SK-N-SH (cell line): ENCODE measurements at regions not wholly inside any gene's neighbourhood (a gene's known extent, or its start where the extent isn't known, plus 50 kb on each side); places are given as distances from the start of the nearest gene placed in this dataset.

Source experiments
- CTCF ChIA-PET: fragments of 300-600, 350-600 bp; formaldehyde crosslinking; extraction: SDS; loops from one replicate; lab custom pipeline; 2021; lab: Yijun Ruan, JAX
- POLR2A ChIA-PET: fragments of 350-600 bp; sonication (Branson Sonifier 250); formaldehyde crosslinking; extraction: SDS; loops from one replicate; lab custom pipeline; 2020; ENCODE audit warnings: antibody characterized with exemption, inconsistent platforms; lab: Yijun Ruan, JAX
- DNase-seq: peaks from one replicate; pipeline ENCODE4 v3.0.0; 2012
- H2AFZ ChIP-seq: fragments of 200-600 bp; sonication (generic); 2 replicates; pipeline ENCODE4 v1.8.1; 2016; ENCODE audit warnings: antibody characterized with exemption, mild to moderate bottlenecking, low read depth
- H3F3A ChIP-seq: fragments of 200-600 bp; sonication (generic); replicated peaks from 2 replicates; pipeline ENCODE3; 2016; ENCODE audit warnings: antibody characterized with exemption, mild to moderate bottlenecking; ENCODE audit not compliant: insufficient read depth
- H3K27ac ChIP-seq, 2 experiments: fragments of 200-500 bp in 1 of 2; fragments of 200-600 bp in 1 of 2; sonication (Bioruptor generic) in 1 of 2; sonication (generic), shearing (Covaris generic) in 1 of 2; 2 replicates each; pipeline versions ENCODE4 v1.5.1 to v1.6.1; 2014 to 2016; ENCODE audit warnings: low read depth in 2 of 2, inconsistent platforms in 1 of 2, low read length in 1 of 2, mild to moderate bottlenecking in 1 of 2, mixed read lengths in 1 of 2
- H3K27me3 ChIP-seq: fragments of 200-600 bp; sonication (generic), shearing (Covaris generic); 2 replicates; pipeline ENCODE4 v1.6.1; 2016; ENCODE audit warnings: mixed run types; ENCODE audit not compliant: insufficient read depth
- H3K36me3 ChIP-seq, 2 experiments: fragments of 200-500 bp in 1 of 2; fragments of 200-600 bp in 1 of 2; sonication (Bioruptor generic) in 1 of 2; sonication (generic) in 1 of 2; replicated peaks in 1 of 2; 2 replicates each; pipeline versions ENCODE3 to v1.5.1; 2014 to 2016; ENCODE audit warnings: low read length in 1 of 2, mild to moderate bottlenecking in 1 of 2; ENCODE audit not compliant: insufficient read depth in 2 of 2, control insufficient read depth in 1 of 2
- H3K4me1 ChIP-seq, 2 experiments: fragments of 200-500 bp in 1 of 2; fragments of 200-600 bp in 1 of 2; sonication (Bioruptor generic) in 1 of 2; sonication (generic), shearing (Covaris generic) in 1 of 2; 2 replicates each; pipeline versions ENCODE4 v1.5.1 to v1.6.1; 2014 to 2016; ENCODE audit warnings: low read depth in 1 of 2, low read length in 1 of 2, mixed run types in 1 of 2; ENCODE audit not compliant: insufficient read depth in 2 of 2, control insufficient read depth in 1 of 2
- H3K4me2 ChIP-seq: fragments of 200-600 bp; sonication (generic), shearing (Covaris generic); 2 replicates; pipeline ENCODE4 v1.6.1; 2017; ENCODE audit warnings: mixed run types
- H3K4me3 ChIP-seq, 2 experiments: fragments of 200-500 bp in 1 of 2; fragments of 200-600 bp in 1 of 2; sonication (Bioruptor generic) in 1 of 2; sonication (generic), shearing (Covaris generic) in 1 of 2; 2 replicates each; pipeline versions ENCODE4 v1.5.1 to v1.8.1; 2014 to 2016; ENCODE audit warnings: low read depth in 2 of 2, inconsistent platforms in 1 of 2, low read length in 1 of 2, mild to moderate bottlenecking in 1 of 2, mixed read lengths in 1 of 2, moderate library complexity in 1 of 2
- H3K79me2 ChIP-seq: fragments of 200-600 bp; sonication (generic); 2 replicates; pipeline ENCODE4 v1.8.1; 2017; ENCODE audit warnings: mild to moderate bottlenecking; ENCODE audit not compliant: insufficient read depth
- H3K9ac ChIP-seq: fragments of 200-600 bp; sonication (generic); 2 replicates; pipeline ENCODE4 v1.6.1; 2017; ENCODE audit warnings: mixed run types
- H3K9me2 ChIP-seq: fragments of 200-600 bp; sonication (generic); 2 replicates; pipeline ENCODE4 v1.6.1; 2017; ENCODE audit warnings: mixed run types
- H3K9me3 ChIP-seq: fragments of 200-600 bp; sonication (generic); 2 replicates; pipeline ENCODE4 v1.6.1; 2017; ENCODE audit warnings: mixed run types, mild to moderate bottlenecking, moderate library complexity
- H4K20me1 ChIP-seq: fragments of 200-600 bp; sonication (generic); 2 replicates; pipeline ENCODE4 v1.6.1; 2017; ENCODE audit warnings: mild to moderate bottlenecking, mixed run types; ENCODE audit not compliant: insufficient read depth
- CHD2 ChIP-seq: fragments of 150-350 bp; IDR thresholded peaks from 2 replicates; pipeline ENCODE4 v1.6.1; 2018; ENCODE audit warnings: low read length; ENCODE audit not compliant: partially characterized antibody
- EP300 ChIP-seq, 2 experiments: IDR thresholded peaks; 2 replicates each; pipeline versions ENCODE4 v1.4.0 to v1.6.1; 2012; ENCODE audit warnings: borderline replicate concordance in 1 of 2, low read depth in 1 of 2, low read length in 1 of 2
- GATA2 ChIP-seq: sonication (generic); formaldehyde crosslinking; IDR thresholded peaks from 2 replicates; pipeline ENCODE4 v1.5.0; 2020; ENCODE audit warnings: mild to moderate bottlenecking, missing genetic modification reagents
- JUND ChIP-seq: IDR thresholded peaks from 2 replicates; pipeline ENCODE4 v1.4.0; 2012
- MAX ChIP-seq: IDR thresholded peaks from 2 replicates; pipeline ENCODE4 v1.4.0; 2012; ENCODE audit warnings: low read depth
- MXI1 ChIP-seq: IDR thresholded peaks from 2 replicates; pipeline ENCODE4 v1.6.1; 2012; ENCODE audit warnings: mild to moderate bottlenecking, low read depth, low read length, improper control_type of control experiment
- NRF1 ChIP-seq: IDR thresholded peaks from 2 replicates; pipeline ENCODE4 v1.6.1; 2012; ENCODE audit warnings: low read depth, mild to moderate bottlenecking, low read length
- PBX3 ChIP-seq: IDR thresholded peaks from 2 replicates; pipeline ENCODE4; 2012
- RXRA ChIP-seq: IDR thresholded peaks from 2 replicates; pipeline ENCODE4 v1.4.0; 2012; ENCODE audit warnings: low read depth, mild to moderate bottlenecking, borderline replicate concordance
- SIN3A ChIP-seq: IDR thresholded peaks from 2 replicates; pipeline ENCODE4 v1.6.1; 2012; ENCODE audit warnings: low read depth, mild to moderate bottlenecking, low read length, moderate library complexity, borderline replicate concordance
- TCF12 ChIP-seq: IDR thresholded peaks from 2 replicates; pipeline ENCODE4 v1.4.0; 2012
- USF1 ChIP-seq: IDR thresholded peaks from 2 replicates; pipeline ENCODE4 v1.4.0; 2012; ENCODE audit warnings: low read depth, borderline replicate concordance
- USF2 ChIP-seq: fragments of 150-350 bp; IDR thresholded peaks from 2 replicates; pipeline ENCODE4 v1.6.1; 2017; ENCODE audit warnings: antibody characterized with exemption, low read length, low read depth, borderline replicate concordance
- YY1 ChIP-seq: IDR thresholded peaks from 2 replicates; pipeline ENCODE4 v1.4.0; 2012; ENCODE audit warnings: low read depth, mild to moderate bottlenecking
- WGBS: methylation state at CpG from one replicate; pipeline ENCODE4 v1.1.6; 2017; ENCODE audit warnings: low lambda C conversion rate; 5-methylcytosine and 5-hydroxymethylcytosine counted together
- TF ChIP-seq, protein P1 (sequence below): fragments of 200-600 bp; sonication (generic); IDR thresholded peaks from 2 replicates; pipeline ENCODE4 v1.6.1; 2017; ENCODE audit warnings: antibody characterized with exemption, mild to moderate bottlenecking, moderate library complexity
- TF ChIP-seq, protein P2 (sequence below): IDR thresholded peaks from 2 replicates; pipeline ENCODE4 v1.4.0; 2012; ENCODE audit warnings: low read depth, borderline replicate concordance

GRCh38 chr6:138659998-138660397 lies 113.6 kb upstream of the CCDC28A start:
- H3K4me2 ChIP-seq: no peak overlapping the region
- no peak for DNase-seq
- H3K4me1 ChIP-seq: no peaks in the 10 kb centered on the region
- ChIA-PET CTCF (no interaction called here), POLR2A (no interaction called here)
- H3F3A ChIP-seq: no peaks in the 10 kb centered on the region
- no peak overlapping the region for H3K9ac ChIP-seq
- WGBS: 12% methylated on average over 2 of the region's 2 CpGs
- no peak overlapping the region for H3K27ac ChIP-seq
- H3K36me3 ChIP-seq: no peaks in the 10 kb centered on the region
- peaks cover 17% of the 10 kb centered on the region for H3K27me3 ChIP-seq
- no peaks in the 10 kb centered on the region for H3K9me3 ChIP-seq
- no peak for TF ChIP-seq PBX3
- no peak for TF ChIP-seq GATA2 (CRISPR knock-in tag)
- no peak for TF ChIP-seq USF2
- TF ChIP-seq MAX: no peak
- TF ChIP-seq, protein P1, sequence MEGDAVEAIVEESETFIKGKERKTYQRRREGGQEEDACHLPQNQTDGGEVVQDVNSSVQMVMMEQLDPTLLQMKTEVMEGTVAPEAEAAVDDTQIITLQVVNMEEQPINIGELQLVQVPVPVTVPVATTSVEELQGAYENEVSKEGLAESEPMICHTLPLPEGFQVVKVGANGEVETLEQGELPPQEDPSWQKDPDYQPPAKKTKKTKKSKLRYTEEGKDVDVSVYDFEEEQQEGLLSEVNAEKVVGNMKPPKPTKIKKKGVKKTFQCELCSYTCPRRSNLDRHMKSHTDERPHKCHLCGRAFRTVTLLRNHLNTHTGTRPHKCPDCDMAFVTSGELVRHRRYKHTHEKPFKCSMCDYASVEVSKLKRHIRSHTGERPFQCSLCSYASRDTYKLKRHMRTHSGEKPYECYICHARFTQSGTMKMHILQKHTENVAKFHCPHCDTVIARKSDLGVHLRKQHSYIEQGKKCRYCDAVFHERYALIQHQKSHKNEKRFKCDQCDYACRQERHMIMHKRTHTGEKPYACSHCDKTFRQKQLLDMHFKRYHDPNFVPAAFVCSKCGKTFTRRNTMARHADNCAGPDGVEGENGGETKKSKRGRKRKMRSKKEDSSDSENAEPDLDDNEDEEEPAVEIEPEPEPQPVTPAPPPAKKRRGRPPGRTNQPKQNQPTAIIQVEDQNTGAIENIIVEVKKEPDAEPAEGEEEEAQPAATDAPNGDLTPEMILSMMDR: no peak
- TF ChIP-seq TCF12: no peak
- TF ChIP-seq, protein P2, sequence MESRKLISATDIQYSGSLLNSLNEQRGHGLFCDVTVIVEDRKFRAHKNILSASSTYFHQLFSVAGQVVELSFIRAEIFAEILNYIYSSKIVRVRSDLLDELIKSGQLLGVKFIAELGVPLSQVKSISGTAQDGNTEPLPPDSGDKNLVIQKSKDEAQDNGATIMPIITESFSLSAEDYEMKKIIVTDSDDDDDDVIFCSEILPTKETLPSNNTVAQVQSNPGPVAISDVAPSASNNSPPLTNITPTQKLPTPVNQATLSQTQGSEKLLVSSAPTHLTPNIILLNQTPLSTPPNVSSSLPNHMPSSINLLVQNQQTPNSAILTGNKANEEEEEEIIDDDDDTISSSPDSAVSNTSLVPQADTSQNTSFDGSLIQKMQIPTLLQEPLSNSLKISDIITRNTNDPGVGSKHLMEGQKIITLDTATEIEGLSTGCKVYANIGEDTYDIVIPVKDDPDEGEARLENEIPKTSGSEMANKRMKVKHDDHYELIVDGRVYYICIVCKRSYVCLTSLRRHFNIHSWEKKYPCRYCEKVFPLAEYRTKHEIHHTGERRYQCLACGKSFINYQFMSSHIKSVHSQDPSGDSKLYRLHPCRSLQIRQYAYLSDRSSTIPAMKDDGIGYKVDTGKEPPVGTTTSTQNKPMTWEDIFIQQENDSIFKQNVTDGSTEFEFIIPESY: no peak
- no peak for TF ChIP-seq YY1
- TF ChIP-seq CHD2: no peak
- TF ChIP-seq USF1: no peak
- TF ChIP-seq RXRA: no peak
- TF ChIP-seq NRF1: no peak
- TF ChIP-seq EP300 (IDR thresholded peaks at IDR 0.05; ENCODE audit: borderline replicate concordance in 1 of 2, low read depth in 1 of 2, low read length in 1 of 2): no peak
- no peak for TF ChIP-seq JUND
- TF ChIP-seq SIN3A: no peak
- TF ChIP-seq MXI1: no peak
- H3K4me3 ChIP-seq: no peak overlapping the region
- no peaks in the 10 kb centered on the region for H3K79me2 ChIP-seq
- no peaks in the 10 kb centered on the region for H3K9me2 ChIP-seq
- H4K20me1 ChIP-seq: no peaks in the 10 kb centered on the region
- H2AFZ ChIP-seq: no peak overlapping the region
